ENCODE measurements at regions not wholly inside any gene's neighbourhood (a gene's known extent, or its start where the extent isn't known, plus 50 kb on each side); places are given as distances from the start of the nearest gene placed in this dataset.
A peak's percentile ranks its signal among the peaks of the same experiment; 100 is the strongest.

GRCh38 chr7:89618274-89618673, 536.0 kb upstream of the STEAP1 start:
- TF ChIP-seq CTCF (IDR thresholded peaks at IDR 0.05): no peak

GRCh38 chr7:89621925-89622641, 532.2 kb upstream of the STEAP1 start:
- no peak for TF ChIP-seq CTCF (IDR thresholded peaks at IDR 0.05)

- TF ChIP-seq CTCF (IDR thresholded peaks at IDR 0.05): peak; percentile 84
Observed at GRCh38 chr7:89623018-89623672, 531.1 kb upstream of the STEAP1 start.

GRCh38 chr7:89648509-89648908, 505.8 kb upstream of the STEAP1 start:
- TF ChIP-seq CTCF (IDR thresholded peaks at IDR 0.05): no peak

DNA sequence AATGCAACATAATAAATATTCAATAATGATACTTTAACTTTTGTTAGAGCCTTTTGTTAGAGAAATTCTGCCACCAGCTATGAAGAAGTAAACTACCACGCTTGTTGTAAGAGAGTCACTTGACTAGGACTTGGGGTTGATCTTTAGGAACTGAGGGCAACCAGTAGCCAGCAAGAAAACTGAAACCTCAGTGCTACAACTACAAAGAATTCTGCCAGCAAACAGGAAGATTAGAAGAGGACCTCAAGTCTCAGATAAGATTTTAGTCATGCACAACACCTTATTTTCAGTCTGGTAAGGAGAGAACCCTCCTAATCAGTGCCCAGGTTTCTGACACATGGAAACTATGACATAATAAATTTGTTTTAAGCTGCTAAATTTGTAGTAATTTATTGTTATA, 498.3 kb upstream of the STEAP1 start:
- TF ChIP-seq CTCF (IDR thresholded peaks at IDR 0.05): no peak

DNA sequence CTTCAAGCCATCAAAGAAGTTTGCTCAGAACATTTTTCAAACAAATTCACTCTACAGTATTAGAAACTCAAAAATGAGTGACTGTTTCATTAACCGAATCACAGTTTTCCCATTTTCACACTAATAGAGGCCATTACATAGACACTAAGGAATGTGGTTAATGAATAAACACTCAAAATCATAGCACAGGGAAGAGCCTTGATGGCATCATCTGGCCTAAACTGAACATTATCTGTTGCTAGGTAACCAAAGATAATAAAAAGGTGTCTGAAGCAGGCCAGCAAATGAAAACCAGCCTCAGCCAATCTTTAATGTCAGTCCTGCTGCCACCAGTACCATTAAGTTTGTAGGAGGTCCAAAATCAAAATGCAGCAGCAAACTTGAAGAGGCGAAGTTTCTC, 492.4 kb upstream of the STEAP1 start:
- TF ChIP-seq CTCF (IDR thresholded peaks at IDR 0.05): no peak

- no peak for TF ChIP-seq CTCF (IDR thresholded peaks at IDR 0.05)
Observed at GRCh38 chr7:89666136-89666835, 488.0 kb upstream of the STEAP1 start.

Measured in LNCAP (cell line).